ENCODE measurements at regions not wholly inside any gene's neighbourhood (a gene's known extent, or its start where the extent isn't known, plus 50 kb on each side); places are given as distances from the start of the nearest gene placed in this dataset.

- peak; percentile 27 for DNase-seq
Measured at GRCh38 chr12:59839514-59839913, 243.7 kb downstream of the SLC16A7 start.

DNA sequence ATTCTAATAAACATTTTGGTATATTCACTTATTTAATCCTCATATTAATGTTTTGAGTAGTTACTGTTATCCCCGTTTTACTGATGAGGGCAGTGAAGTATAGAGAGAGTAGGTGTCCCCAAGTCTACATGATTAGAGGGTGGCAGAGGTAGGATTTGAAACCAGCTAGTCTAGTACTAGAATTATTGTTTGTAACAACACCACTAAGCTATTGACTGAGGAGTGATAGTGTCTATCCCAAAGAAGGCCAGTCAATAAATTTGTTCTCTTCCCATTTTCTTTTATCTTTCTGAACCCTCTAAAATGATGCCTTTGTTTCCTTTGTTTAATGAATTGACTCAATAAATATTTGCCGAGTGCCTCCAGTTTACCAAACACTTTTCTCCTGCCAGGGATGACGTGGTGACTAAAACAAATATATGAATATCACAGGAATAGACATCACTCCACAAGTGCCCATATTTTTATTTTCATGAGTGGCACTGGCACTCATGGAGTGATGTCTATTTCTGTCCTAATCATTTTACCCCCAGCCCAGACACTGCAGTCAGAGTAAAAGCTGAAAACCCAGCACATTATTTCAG is 247.5 kb downstream of the SLC16A7 start:
- DNase-seq: no peak

DNA sequence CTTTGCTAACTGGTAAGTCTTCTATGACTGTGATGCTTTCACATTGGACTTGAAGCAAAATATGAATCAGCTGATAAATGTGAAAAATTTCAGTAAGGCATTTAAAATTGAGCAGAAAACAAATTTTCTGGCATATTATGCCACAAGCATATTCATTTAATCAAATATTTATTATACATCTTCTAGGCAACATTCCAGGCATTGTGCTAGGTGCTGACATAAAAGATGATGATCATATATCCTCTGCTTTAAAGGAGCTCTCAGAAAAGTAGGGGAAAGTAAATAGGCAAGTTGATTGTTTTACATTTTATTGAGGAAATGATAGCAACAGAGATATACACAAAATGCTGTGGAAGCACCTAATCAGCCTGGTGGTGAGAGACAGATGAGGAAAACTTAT is 248.9 kb downstream of the SLC16A7 start:
- peak; percentile 62 for DNase-seq

GRCh38 chr12:59845293-59845692 is 249.5 kb downstream of the SLC16A7 start:
- DNase-seq: no peak

DNA sequence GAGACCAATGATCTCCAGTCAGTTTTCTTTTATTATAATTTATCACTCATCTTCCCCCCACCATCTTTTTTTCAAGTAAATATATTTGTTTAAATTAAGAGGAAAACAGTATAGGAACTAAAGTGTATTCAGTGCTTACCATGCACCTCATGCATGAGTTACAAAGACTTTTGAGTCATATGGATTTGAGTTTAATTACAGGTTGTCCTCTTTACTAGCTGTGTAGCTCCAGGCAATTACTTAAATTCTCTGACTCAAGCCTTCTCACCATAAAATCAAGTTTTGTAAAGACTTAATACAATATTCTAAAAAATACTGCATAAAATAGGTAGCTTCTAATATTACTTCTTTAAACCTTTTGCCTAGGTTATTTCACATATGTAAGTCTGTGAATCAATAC is 251.3 kb downstream of the SLC16A7 start:
- no peak for DNase-seq

GRCh38 chr12:59850268-59850667 is 254.4 kb downstream of the SLC16A7 start:
- DNase-seq: no peak

GRCh38 chr12:59858508-59859170 is 262.8 kb downstream of the SLC16A7 start:
- DNase-seq: no peak

DNA sequence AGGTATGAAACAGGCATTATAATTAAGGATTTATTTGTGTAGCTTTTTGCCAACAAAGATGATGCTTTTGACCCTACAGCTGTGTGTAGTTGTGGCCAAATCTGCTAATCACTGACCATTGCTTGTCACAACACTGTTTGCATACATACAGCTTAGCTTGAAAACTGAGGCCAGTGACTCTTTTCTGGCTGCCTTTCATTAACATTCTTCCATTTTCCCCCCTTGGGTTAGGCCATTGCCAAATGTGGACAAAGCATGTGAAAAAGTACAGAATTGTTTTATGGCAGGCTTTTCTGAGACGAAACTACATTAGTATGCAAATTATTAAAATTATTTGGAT is 263.3 kb downstream of the SLC16A7 start:
- no peak for DNase-seq

GRCh38 chr12:59861635-59862034 is 265.8 kb downstream of the SLC16A7 start:
- DNase-seq: no peak

GRCh38 chr12:59867055-59867454 is 271.2 kb downstream of the SLC16A7 start:
- DNase-seq: no peak

DNA sequence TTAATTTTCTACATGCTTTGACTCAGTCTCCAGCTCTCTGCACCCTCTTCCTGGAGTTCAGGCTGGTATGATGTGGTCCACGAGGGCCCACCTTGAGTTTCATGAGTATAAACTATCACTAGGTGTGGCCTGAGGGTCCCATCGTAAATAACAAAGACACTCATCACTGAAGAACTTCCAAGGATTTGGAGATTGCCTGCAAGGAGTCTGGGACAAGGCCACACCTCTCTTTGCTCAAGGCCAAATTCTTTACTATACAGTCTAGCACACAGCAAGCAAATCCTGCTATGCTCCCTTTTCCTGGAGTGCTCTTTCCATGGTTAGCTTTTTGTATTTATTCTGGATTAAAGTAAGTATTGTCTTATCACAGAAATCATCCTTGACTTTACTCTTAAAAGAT is 271.9 kb downstream of the SLC16A7 start:
- DNase-seq: no peak

DNA sequence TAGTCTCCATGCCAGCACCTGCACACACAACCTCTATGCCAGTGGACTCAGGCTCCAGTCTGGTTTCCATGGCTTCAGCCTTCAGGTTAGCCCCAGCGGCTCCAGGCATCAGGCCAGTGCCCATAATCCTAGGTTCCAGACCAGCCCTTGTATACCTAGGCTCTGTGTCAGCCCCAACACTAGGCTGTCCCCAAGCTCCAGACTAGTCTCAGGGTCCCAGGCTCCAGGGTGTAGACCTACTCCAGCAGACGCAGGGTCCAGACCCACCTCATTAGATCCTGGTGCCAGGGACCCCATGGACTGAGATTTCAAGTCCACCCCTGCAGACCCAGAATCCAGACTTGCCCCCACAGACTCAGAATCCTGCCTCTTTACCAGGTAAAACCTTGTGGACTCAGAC is 275.9 kb downstream of the SLC16A7 start:
- DNase-seq: no peak

DNA sequence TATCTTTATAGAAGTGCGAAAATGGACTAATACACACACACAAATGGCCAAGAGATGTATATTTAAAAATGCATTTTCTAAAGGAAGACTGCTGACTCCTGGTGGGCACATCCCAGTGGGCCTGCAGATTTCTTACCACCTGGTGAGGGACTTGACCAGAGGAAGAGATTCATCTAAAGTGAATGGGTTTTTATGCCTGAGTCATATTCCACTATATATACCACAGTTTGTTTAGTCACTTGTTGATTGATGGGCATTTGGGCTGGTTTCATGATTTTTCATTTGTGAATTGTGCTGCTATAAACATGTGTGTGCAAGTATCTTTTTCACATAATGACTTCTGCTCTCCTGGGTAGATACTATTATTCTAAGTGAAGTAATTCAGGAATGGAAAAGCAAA is 277.3 kb downstream of the SLC16A7 start:
- peak; percentile 32 for DNase-seq

GRCh38 chr12:59874781-59875180 is 279.0 kb downstream of the SLC16A7 start:
- DNase-seq: peak; percentile 9

DNA sequence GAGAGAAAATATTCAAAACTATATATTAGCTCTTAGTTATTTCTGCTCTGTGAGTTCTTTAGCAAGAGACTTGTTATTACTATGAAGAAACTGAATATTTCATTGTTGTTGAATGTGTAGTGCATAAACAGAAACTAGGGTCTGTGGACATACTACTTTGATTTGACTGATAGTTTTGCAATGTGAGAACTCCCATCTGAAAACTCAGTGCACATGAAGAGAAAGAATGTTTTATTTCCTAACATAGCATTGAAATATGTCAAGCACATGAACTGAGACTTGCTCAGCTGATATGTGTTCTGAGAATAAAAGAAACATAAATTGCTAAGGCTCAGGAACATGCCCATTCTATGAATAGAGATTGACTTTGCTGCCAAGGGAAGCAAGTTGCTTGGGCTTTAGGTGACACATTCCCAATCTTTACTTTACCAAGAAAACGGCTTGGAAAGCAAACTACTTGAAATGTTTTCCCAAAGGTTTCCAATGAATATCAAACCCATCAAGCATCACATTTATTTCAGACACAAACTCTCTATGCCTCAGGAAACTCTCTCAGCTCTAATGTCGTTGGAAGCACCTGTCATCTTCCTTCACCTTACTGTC is 290.4 kb downstream of the SLC16A7 start:
- no peak for DNase-seq

GRCh38 chr12:59887178-59887577 is 291.3 kb downstream of the SLC16A7 start:
- no peak for DNase-seq

- DNase-seq: no peak
Measured at GRCh38 chr12:59890896-59891579, 295.2 kb downstream of the SLC16A7 start.

GRCh38 chr12:59895166-59895775 is 299.4 kb downstream of the SLC16A7 start:
- DNase-seq: no peak

GRCh38 chr12:59904874-59905521 is 309.2 kb downstream of the SLC16A7 start:
- peak; percentile 96 for DNase-seq

GRCh38 chr12:59911516-59911915 is 315.7 kb downstream of the SLC16A7 start:
- no peak for DNase-seq

DNA sequence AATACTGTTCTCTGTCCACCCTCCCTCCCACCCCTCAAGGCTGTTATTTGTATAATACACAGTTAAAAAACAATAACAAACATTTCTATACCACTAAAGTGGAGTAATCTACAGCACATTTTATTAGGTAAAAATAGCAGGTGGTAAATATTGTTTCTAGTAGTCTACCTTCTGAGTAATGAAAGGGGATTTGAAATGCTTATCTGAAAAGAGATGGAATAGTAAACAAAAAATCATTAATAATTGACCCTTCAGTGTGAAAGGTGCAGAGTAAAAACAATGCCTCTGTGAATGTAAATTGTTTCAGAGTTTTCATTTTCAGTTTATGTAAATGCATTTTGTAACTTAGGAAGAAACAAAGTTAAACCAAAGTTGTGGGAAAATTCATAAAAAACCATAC is 321.2 kb downstream of the SLC16A7 start:
- DNase-seq: no peak

GRCh38 chr12:59927032-59927431 is 331.2 kb downstream of the SLC16A7 start:
- DNase-seq: peak; percentile 25

DNA sequence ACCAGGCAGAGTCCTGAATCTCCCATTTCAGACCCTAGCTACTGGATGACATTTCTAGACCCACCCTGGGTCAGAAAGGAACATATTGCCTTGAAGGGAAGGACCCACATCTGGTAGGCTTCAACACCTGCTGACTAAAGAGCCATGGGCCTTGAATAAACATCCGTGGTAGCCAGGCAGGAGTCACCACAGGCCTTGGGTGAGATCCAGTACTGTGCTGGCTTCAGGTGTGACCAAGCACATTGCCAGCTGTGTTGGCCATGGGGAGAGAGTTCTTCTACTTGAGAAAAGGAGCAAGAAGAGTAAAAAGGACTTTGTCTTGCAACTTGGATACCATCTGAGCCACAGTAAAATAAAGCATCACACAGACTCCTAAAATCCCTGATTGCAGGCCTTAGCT is 332.6 kb downstream of the SLC16A7 start:
- no peak for DNase-seq
